WI38 (cell line): ENCODE measurements at regions not wholly inside any gene's neighbourhood (a gene's known extent, or its start where the extent isn't known, plus 50 kb on each side); places are given as distances from the start of the nearest gene placed in this dataset.

Source experiments
- H3K4me3 ChIP-seq: 2 replicates; pipeline ENCODE4 v1.5.1; 2011; ENCODE audit warnings: low read depth, mild to moderate bottlenecking, control low read depth, low read length
- TF ChIP-seq, protein P1 (sequence below): IDR thresholded peaks from 2 replicates; pipeline ENCODE4 v1.5.1; 2012; ENCODE audit warnings: low read depth, mild to moderate bottlenecking, control low read depth, low read length

DNA sequence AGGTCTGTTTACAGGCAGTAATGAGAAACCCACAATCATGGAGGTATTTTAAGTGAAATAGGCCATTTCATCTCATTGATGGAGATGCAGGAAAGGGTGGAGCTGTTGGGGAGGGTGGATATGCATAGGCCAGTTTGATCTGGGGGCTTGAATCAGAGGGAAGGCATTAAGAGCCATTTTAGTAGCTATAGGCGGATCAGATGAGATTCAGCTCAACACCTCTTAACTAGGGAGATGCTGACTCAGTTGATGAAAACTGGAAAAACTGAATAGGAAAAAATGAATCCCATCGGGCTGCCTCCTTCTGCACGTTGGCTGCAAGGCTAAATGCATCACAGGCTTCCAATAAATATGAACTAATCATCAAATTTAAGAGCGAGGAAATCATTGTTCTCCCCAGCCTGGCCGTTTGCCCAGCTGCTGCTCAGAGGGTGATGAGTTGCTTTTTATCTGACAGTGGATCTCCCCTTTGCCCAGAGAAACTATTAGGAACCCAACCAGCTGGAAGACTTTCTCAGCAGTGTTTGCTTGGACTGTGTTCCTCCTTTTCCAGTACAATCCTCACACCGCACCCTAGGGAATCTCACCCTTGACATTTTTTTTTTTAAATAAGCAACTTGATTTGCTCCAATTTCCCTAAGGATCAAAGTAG lies 149.6 kb downstream of the SOX9 start:
- TF ChIP-seq, protein P1, sequence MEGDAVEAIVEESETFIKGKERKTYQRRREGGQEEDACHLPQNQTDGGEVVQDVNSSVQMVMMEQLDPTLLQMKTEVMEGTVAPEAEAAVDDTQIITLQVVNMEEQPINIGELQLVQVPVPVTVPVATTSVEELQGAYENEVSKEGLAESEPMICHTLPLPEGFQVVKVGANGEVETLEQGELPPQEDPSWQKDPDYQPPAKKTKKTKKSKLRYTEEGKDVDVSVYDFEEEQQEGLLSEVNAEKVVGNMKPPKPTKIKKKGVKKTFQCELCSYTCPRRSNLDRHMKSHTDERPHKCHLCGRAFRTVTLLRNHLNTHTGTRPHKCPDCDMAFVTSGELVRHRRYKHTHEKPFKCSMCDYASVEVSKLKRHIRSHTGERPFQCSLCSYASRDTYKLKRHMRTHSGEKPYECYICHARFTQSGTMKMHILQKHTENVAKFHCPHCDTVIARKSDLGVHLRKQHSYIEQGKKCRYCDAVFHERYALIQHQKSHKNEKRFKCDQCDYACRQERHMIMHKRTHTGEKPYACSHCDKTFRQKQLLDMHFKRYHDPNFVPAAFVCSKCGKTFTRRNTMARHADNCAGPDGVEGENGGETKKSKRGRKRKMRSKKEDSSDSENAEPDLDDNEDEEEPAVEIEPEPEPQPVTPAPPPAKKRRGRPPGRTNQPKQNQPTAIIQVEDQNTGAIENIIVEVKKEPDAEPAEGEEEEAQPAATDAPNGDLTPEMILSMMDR = no peak

DNA sequence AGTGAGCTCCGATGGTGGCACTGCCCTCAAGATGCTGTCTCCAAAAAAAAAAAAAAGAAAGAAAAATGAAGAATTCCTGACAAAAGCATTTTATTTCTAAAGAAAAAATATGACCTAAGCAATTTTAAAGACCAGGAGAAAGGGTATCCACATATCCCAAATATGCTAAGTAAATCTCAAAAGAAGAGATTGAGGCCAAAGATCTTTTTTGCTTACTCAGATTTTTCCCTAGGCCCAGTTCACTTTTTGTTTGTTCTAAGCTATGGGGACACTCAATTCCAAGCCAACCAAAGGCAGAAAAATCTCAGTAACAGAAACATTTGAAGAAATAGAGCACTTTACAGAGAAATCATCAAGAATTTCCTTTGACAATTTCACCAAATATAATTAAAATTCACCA lies 150.8 kb downstream of the SOX9 start:
- TF ChIP-seq, protein P1 = no peak
- no peak overlapping the region for H3K4me3 ChIP-seq

More for the DNA sequence above, 149.6 kb downstream of the SOX9 start:
- H3K4me3 ChIP-seq = no peak overlapping the region

DNA sequence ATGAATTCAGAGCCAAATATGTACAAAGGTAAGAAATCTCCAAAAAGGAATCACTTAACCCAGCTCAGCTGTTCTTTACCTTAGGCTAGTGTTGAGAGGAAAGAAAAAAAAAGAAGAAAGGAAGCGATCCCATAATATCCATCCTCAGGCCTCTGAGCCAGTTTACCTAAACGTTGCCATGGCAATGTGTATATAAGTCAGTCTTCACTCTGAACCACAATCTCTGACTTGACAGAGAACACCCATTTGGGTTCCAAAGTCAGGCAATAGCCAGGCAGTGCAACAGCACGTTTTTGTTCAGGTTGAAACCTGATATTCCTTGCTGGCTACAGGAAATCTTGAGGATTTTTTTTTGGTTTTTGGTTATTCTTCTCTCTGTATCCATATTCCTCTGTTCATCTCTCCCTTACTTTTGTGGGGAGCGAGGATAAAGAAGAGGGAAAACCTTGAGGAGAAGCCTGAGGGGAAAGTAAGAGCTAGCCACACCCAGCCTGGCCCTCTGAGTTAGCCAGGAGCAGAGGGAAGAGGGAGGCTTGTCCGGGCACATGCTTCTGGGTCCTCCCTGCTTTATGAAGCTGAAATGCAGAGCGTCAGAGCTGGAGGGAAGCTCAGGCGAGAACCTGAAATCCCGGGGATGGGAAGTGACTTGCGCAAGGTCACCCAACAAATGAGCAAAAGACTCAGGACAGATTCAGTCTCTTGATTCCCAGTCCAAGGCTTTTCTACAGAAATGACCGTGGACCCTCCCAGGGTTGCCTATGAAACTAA lies 152.7 kb downstream of the SOX9 start:
- no peak overlapping the region for H3K4me3 ChIP-seq
- TF ChIP-seq, protein P1 = no peak

DNA sequence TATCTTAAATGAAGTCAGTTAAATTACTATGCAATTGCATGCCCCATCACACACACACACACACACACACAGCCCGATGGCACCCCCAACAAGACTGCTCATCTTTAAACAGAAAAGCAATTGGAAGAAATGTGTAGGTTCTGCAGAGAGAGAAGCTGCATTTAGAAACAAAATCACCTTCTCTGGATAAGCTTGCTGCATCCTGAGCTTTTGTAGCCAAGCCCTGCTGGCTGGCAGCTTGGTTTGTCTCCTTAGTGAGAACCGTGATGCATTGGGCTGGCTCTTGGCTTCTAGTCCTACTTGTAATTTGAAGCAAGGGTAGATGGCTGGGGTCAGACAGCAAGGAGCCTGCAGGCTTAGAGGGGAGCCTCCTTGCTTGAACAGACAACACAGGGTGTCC lies 153.8 kb downstream of the SOX9 start:
- H3K4me3 ChIP-seq = no peak overlapping the region
- TF ChIP-seq, protein P1 = no peak

DNA sequence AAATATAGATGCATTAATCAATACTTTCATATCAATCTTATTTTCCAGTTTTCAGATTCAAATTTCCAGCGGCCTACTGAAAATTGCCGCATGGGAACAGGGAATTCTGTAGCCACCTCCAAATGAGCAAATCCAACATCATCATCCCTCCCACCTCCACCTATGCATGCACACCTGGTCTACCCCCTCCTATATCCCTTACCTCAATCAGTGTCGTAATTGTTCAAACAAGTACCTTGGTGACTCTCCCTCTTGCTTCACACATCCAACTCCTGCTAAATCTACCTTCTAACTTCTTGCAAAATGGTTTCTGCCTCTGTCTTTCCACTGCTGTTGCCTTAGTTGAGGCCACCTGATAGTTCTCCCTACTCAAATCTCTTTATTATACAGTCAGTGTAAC lies 160.1 kb downstream of the SOX9 start:
- TF ChIP-seq, protein P1 = no peak
- no peak overlapping the region for H3K4me3 ChIP-seq

GRCh38 chr17:72282439-72283029 lies 161.7 kb downstream of the SOX9 start:
- H3K4me3 ChIP-seq = no peak overlapping the region
- TF ChIP-seq, protein P1 = no peak

GRCh38 chr17:72284806-72285205 lies 164.0 kb downstream of the SOX9 start:
- TF ChIP-seq, protein P1 = no peak
- H3K4me3 ChIP-seq = no peak overlapping the region
